Heart right ventricle (tissue), 16 donors: ENCODE measurements at regions not wholly inside any gene's neighbourhood (a gene's known extent, or its start where the extent isn't known, plus 50 kb on each side); places are given as distances from the start of the nearest gene placed in this dataset.

Source experiments
- ATAC-seq, 8 donors: fragments of 200-7000 bp; cut with Tn5 transposase; one replicate each; pipeline ENCODE4 v1.9.1; 2020; ENCODE audit warnings: mild to moderate bottlenecking in 8 of 8, moderate library complexity in 8 of 8, moderate number of reproducible peaks in 1 of 8
- DNase-seq, 2 donors: peaks; one replicate each; pipeline ENCODE4 v3.0.0-alpha.2; 2020
- H3K27ac ChIP-seq, 10 donors: fragments of 200-600 bp; sonication (generic) in 2 of 10; one replicate each; pipeline versions ENCODE4 v1.5.0 to v1.8.0; 2020 to 2022; ENCODE audit warnings: mild to moderate bottlenecking in 3 of 10
- H3K27me3 ChIP-seq, 7 donors: fragments of 200-600 bp; one replicate each; pipeline ENCODE4 v1.8.0; 2021 to 2022; ENCODE audit warnings: mild to moderate bottlenecking in 2 of 7
- H3K36me3 ChIP-seq, 9 donors: fragments of 200-600 bp; sonication (generic) in 1 of 9; one replicate each; pipeline versions ENCODE4 v1.5.0 to v1.8.0; 2020 to 2022; ENCODE audit warnings: mild to moderate bottlenecking in 2 of 9
- H3K4me1 ChIP-seq, 9 donors: fragments of 200-600 bp; sonication (generic) in 1 of 9; one replicate each; pipeline versions ENCODE4 v1.5.0 to v1.8.0; 2020 to 2022; ENCODE audit warnings: mild to moderate bottlenecking in 4 of 9
- H3K4me3 ChIP-seq, 10 donors: fragments of 200-600 bp; sonication (generic) in 2 of 10; one replicate each; pipeline versions ENCODE4 v1.5.0 to v1.8.0; 2020 to 2022; ENCODE audit warnings: mild to moderate bottlenecking in 7 of 10, moderate library complexity in 2 of 10
- H3K9me3 ChIP-seq, 11 donors: fragments of 200-600 bp in 10 of 11; sonication (generic) in 2 of 11; one replicate each; pipeline versions ENCODE4 v1.5.0 to v1.8.0; 2013 to 2022; ENCODE audit warnings: mild to moderate bottlenecking in 2 of 11, control low read depth in 1 of 11, moderate library complexity in 1 of 11
- WGBS, 2 donors: extraction: QIAGEN DNeasy Blood & Tissue Kit; methylation state at CpG; one replicate each; pipeline ENCODE4 v1.1.7; 2013; ENCODE audit warnings: inconsistent platforms in 1 of 2; 5-methylcytosine and 5-hydroxymethylcytosine counted together
- intact Hi-C, 10 donors: fragments of 100-400 bp; cut with DNase I; formaldehyde crosslinking; loops; one replicate each; pipeline versions ENCODE4 v1.11.1 to v1.14.2; 2022
- TF ChIP-seq, protein P1 (sequence below), 9 donors: fragments of 200-600 bp; sonication (generic) in 2 of 9; IDR thresholded peaks; one replicate each; pipeline versions ENCODE4 v1.5.0 to v1.8.0; 2021 to 2022; ENCODE audit warnings: antibody characterized with exemption in 9 of 9, mild to moderate bottlenecking in 5 of 9, moderate library complexity in 1 of 9
- donor health status: Arrhythmogenic right ventricular cardiomyopathy.
- donor health status: ischemic (EF 13 %, LVEDD 7.1; RV severe dilation, severe dysfunction).
- donor health status: healthy with polysubstance abuse.
- donor health status: DM: no; HTN: yes; CAD: no.
- donor health status: DM: no; HTN: no; CAD: no.
- donor health status: ischemic (EF 25% LVEDD 6.9; RV normal size, moderate dysfunction).
- donor health status: ischemic (EF 25% LVEDD 5.7; RV mildly dilated, moderate dysfunction).
- donor health status: healthy.
- donor health status: DM: yes; HTN: yes; CAD: no.
- donor health status: Ischemic cardiomyopathy.
- donor health status: ischemic (EF 35%, LVEDD 5.7; RV mildly dilated, moderate dysfunction).
- donor health status: nonischemic (EF 11% LVEDD 7.7; RV severe dilation, severe dysfunction).
- donor health status: DM: yes; HTN: yes; CAD: no.
- donor health status: PGD.
- donor health status: ischemic (EF 29% LVEDD 5.4; RV normal size, mild dysfunction).
- donor health status: nonischemic (EF 23%, LVEDD 6.1; RV moderate dilation, normal function).

DNA sequence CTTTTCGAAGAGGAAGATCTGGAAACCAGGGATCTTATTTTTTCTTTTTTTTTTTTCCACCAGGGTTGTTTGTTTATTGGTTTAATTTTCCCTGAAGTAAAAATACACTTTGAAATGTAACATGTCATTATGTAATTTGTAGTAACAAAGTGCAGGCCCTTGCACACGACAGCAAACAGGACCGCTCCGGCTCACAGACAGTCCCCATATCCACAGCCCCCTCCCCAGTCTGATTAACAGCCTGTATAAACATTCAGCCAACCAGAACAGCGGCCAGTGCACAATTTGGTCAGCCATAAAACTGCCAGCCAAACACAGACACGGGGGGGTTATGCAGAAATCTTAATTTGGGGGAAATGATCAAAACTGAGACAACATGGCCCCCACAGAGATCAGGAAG, 431.6 kb upstream of the NPVF start:
- Histone ChIP-seq H3K27ac (peak overlapping the region in 6 of 10 donors; percentile 14 to 74 (median 52)), H3K27me3 (no peaks in the 10 kb centered on the region), H3K36me3 (no peaks in the 10 kb centered on the region), H3K4me1 (peaks cover 0 to 63% (median 39%) of the 10 kb centered on the region in 9 donors), H3K9me3 (no peaks in the 10 kb centered on the region), H3K4me3 (no peak overlapping the region)
- DNase-seq (no peak), ATAC-seq (no peak)
- TF ChIP-seq, protein P1, sequence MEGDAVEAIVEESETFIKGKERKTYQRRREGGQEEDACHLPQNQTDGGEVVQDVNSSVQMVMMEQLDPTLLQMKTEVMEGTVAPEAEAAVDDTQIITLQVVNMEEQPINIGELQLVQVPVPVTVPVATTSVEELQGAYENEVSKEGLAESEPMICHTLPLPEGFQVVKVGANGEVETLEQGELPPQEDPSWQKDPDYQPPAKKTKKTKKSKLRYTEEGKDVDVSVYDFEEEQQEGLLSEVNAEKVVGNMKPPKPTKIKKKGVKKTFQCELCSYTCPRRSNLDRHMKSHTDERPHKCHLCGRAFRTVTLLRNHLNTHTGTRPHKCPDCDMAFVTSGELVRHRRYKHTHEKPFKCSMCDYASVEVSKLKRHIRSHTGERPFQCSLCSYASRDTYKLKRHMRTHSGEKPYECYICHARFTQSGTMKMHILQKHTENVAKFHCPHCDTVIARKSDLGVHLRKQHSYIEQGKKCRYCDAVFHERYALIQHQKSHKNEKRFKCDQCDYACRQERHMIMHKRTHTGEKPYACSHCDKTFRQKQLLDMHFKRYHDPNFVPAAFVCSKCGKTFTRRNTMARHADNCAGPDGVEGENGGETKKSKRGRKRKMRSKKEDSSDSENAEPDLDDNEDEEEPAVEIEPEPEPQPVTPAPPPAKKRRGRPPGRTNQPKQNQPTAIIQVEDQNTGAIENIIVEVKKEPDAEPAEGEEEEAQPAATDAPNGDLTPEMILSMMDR (IDR thresholded peaks at IDR 0.05) = no peak
- 46 to 47% methylated on average over 6 of the region's 6 CpGs for WGBS, 2 donors
- intact Hi-C loops = loop anchor here in 3 of 10 donors (5.0 to 10.0 kb wide), 4 partner anchors 33 to 185 kb away; no protein-coding TSS in a partner anchor

DNA sequence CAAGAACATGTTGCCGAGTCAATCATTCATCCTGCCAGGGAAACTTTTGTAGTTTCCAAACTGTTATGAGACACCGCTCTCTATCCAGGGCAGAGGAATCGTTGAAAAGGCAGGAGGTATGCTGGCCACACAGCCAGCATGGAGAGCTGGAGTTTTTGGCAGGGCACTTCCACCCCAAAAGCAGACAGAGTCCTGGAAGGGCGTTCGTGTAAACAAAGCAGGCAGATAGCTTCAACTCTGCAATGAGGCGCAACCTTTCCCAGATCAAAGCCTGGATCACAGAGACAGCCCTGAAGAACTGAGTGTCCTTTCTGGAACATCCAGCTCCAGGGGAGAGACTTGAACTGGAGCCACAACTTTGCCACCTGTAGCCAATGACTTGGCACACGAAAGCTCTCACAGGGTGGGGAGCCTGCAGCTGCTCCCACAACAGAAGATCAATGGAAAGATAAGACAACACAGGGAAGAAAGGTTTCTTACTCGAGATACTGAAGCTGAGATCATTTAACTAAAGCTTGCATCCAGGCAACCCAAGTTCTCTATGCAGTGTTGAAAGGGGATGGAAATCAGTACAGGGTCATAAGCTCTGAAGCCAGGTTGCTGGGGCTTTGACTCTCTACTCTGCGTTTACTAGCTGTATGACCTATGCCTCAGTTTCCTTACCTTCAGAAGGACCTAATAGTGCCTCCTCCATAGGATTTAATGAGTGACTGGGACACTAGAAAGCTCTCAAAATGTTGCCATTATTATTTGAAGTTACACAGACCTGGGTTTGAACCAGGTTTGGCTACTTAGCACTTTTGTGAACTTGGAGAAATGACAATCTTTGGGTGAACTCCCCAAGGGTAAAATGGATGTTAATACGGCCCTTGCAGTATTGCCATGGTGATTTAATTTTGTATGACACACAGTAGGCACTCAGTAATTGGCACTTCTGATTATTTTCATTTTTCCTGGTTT, 434.8 kb upstream of the NPVF start:
- H3K4me3 ChIP-seq = no peak overlapping the region

DNA sequence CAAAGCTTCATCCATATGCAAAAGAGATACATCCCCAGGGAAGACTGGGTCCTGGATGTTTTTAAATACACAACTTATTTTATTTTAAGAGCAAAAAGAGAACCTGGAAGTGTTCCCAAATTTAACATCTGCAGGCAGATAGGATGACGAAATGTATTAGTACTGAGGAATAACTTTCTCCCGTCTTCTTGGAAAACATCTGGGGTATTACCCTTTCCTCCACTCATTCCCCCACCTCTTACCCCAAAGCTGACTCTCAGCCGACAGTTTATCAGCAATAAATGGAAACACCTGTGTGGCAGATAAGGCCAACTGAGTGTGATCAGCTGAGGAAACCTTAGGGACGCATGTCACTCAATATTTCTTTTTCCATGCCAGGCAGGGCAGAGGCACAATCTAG, 435.6 kb upstream of the NPVF start:
- 33 to 37% methylated on average over 4 of the region's 4 CpGs for WGBS, 2 donors
- H3K9me3 ChIP-seq = no peaks in the 10 kb centered on the region
- H3K4me3 ChIP-seq = no peak overlapping the region
- H3K27ac ChIP-seq = peak overlapping the region in 5 of 10 donors; percentile 42 to 72 (median 63)
- intact Hi-C loops = loop anchor here in 3 of 10 donors (5.0 to 10.0 kb wide), 4 partner anchors 37 to 181 kb away; no protein-coding TSS in a partner anchor
- peaks cover 0 to 36% (median 18%) of the 10 kb centered on the region in 9 donors for H3K4me1 ChIP-seq
- H3K36me3 ChIP-seq = no peaks in the 10 kb centered on the region
- DNase-seq = peak in 1 of 2 donors; percentile 18
- TF ChIP-seq, protein P1 (IDR thresholded peaks at IDR 0.05) = no peak
- no peaks in the 10 kb centered on the region for H3K27me3 ChIP-seq
- ATAC-seq = peak in 7 of 8 donors; percentile 49 to 84 (median 75)

More for the DNA sequence above, 434.8 kb upstream of the NPVF start:
- H3K9me3 ChIP-seq = no peaks in the 10 kb centered on the region
- no peaks in the 10 kb centered on the region for H3K36me3 ChIP-seq
- TF ChIP-seq, protein P1 (IDR thresholded peaks at IDR 0.05) = no peak
- no peaks in the 10 kb centered on the region for H3K27me3 ChIP-seq
- intact Hi-C loops = loop anchor here in 3 of 10 donors (5.0 to 10.0 kb wide), 4 partner anchors 36 to 182 kb away; no protein-coding TSS in a partner anchor
- peaks cover 0 to 41% (median 25%) of the 10 kb centered on the region in 9 donors for H3K4me1 ChIP-seq
- DNase-seq = no peak
- ATAC-seq = peak in 7 of 8 donors; percentile 8 to 78 (median 34)
- H3K27ac ChIP-seq = peak overlapping the region in 9 of 10 donors; percentile 7 to 72 (median 51)
- WGBS, 2 donors = 55 to 64% methylated on average over 10 of the region's 10 CpGs

DNA sequence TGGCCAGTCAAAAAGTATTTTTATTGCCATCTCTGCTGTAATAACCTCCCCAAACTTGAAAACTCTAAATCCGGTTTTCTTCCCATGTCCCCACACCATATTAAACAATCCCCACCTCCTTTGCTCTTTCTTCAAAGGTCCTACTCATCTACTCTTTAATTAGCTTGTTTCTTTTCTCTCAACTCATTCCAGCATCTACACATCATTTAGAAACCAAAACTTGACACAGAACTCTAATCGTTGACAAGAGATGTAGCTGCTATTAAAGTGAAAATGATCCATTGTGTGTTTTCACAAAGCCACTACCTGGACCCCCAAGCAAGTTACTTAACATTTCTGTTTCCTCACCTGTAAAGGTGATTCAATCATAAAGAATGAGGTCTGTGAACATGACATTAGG, 436.3 kb upstream of the NPVF start:
- peak overlapping the region in 5 of 10 donors; percentile 42 to 72 (median 63) for H3K27ac ChIP-seq
- peaks cover 0 to 33% (median 17%) of the 10 kb centered on the region in 9 donors for H3K4me1 ChIP-seq
- DNase-seq (no peak), ATAC-seq (no peak)
- H3K4me3 ChIP-seq = no peak overlapping the region
- WGBS, 2 donors = 70 to 75% methylated on average over 2 of the region's 2 CpGs
- no peaks in the 10 kb centered on the region for H3K9me3 ChIP-seq
- intact Hi-C loops = loop anchor here in 3 of 10 donors (5.0 to 10.0 kb wide), 4 partner anchors 37 to 180 kb away; no protein-coding TSS in a partner anchor
- H3K36me3 ChIP-seq = no peaks in the 10 kb centered on the region
- TF ChIP-seq, protein P1 (IDR thresholded peaks at IDR 0.05) = no peak
- H3K27me3 ChIP-seq = no peaks in the 10 kb centered on the region
